GM18519 (cell line): ENCODE measurements at regions not wholly inside any gene's neighbourhood (a gene's known extent, or its start where the extent isn't known, plus 50 kb on each side); places are given as distances from the start of the nearest gene placed in this dataset.
"Not testable (repeated sequence)": the region's sequence is repeated elsewhere in the genome, so short reads cannot be mapped to it uniquely, and the experiment has no call there.

ENCODE experiments used
- ATAC-seq: cut with Tn5 transposase; IDR thresholded peaks from one replicate; pipeline ENCODE4 v1.9.1; 2021; ENCODE audit warnings: mild to moderate bottlenecking, moderate library complexity; ENCODE audit not compliant: unreplicated experiment, low FRiP score

DNA sequence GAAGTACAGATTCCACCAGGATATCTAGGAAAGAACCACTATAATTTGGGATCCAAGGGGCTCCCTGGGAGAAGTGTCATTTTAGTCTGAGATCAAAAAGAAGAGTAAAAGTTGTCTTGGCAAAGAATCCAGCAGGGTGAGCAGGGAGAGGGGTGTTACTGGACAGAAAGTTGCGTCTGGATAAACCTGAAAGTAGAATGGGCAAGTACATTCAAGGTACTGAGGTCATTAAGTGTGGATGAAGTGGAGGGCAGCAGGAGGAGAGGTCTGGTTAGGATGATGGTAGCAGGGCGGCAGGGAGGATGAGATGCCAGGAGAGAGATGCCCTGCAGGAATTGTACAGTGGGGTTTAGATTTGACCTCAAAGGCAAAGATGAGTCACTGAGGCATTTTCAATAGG, 253.3 kb downstream of the KLF13 start:
- ATAC-seq, result no peak

- no peak for ATAC-seq
These were observed 257.6 kb downstream of the KLF13 start for GRCh38 chr15:31584195-31584594.

DNA sequence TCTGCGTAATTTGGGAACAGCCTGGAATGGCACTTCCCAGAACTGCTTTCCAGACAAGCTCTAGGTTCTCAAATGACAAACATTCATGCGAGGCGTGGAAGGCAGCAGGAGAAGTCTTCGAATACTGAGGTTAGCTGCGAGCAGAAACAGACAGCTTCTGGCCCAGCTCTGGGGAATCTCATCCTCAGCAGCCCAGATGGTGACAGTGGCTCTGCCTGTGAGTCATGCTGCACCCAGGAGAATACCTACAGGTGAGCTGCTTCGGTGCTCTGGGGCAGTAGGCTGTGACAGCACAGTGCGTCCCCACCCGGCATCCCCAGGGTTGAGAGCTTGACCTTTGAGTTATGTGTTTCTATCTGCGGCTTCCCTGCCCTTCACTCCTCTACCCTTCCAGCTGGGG, 258.6 kb downstream of the KLF13 start:
- ATAC-seq, result no peak

GRCh38 chr15:31586841-31587240, 260.2 kb downstream of the KLF13 start:
- no peak for ATAC-seq

DNA sequence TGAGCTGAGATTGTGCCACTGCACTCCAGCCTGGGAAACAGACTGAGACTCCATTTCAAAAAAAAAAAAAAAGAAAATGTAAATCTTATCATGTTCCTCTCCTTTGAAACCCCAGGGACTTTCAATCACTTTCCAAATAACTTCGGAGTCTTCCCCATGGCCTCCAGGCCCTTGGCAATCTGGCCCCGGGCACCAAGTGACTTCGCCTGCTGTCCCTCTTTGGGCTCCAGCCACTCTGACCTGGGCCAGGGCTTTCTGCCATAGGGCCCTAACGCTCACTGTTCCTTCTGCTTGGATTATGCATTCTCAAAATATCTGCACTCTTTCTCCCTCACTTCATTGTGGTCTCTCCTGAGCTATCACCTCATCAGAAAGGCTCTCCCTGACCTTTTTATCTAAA, 260.9 kb downstream of the KLF13 start:
- no peak for ATAC-seq

DNA sequence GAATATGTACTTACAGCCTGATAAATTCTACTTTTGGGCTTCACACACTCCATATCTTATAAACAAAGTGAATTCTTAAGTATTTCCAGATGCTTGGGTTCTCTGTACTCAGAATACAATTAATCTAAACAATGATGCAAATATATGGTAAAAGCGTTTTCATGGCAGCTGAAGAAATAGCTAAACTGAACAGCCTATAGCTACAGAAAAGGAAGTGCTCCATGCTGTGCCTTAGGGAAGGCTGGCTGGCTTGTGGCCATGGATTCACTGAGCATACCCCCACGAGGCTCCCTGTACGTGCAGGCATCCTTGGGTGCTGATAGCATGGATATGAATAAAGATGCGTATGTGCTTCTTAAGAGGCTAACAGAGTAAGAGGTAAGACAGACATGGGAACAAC, 264.0 kb downstream of the KLF13 start:
- no peak for ATAC-seq

GRCh38 chr15:31591908-31592307, 265.3 kb downstream of the KLF13 start:
- no peak for ATAC-seq

DNA sequence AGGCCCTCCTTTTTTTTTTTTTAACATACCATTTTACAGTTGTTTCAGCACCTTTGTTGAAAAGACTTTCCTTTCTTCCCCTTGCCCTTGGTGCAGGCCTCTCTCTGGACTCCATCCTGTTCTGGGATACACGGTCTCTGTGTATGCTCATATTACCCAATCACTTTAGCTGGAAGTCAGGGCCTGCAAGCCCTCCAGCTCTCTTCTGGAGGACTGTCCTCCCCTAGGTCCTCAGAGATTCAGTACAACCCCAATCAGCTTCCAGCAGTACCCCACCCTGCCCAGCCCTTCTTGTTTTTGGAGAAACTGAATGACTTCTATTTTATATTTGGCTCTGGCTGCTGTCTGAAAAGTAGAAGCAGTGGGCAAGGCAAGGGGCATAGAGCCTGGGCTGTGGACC, 270.8 kb downstream of the KLF13 start:
- ATAC-seq, result no peak

- no peak for ATAC-seq
These were observed 272.0 kb downstream of the KLF13 start for GRCh38 chr15:31598620-31599019.

- ATAC-seq, result no peak
These were observed 278.9 kb downstream of the KLF13 start for GRCh38 chr15:31605467-31605931.

DNA sequence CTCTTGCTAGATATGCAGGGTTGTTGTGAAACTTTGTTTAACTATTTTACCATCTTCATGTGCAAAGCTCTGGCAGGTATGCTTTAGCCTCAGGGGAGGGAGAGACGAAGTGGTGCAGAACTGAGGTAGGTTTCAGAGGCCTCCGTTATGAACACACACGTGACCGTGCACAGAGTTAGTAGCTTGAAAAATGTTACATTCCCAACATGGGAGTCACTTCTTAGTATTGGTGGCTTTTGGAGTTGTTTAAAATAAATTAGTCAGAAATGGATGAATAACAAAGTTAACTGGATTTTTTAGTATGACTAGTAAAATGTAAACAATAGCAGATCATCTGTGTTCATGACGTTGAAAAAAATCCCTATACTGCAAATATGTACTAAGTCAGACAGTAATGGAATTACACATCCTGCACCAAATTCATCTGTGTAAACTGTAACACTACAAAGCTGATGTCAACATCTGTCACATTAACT, 279.6 kb downstream of the KLF13 start:
- ATAC-seq, result no peak

DNA sequence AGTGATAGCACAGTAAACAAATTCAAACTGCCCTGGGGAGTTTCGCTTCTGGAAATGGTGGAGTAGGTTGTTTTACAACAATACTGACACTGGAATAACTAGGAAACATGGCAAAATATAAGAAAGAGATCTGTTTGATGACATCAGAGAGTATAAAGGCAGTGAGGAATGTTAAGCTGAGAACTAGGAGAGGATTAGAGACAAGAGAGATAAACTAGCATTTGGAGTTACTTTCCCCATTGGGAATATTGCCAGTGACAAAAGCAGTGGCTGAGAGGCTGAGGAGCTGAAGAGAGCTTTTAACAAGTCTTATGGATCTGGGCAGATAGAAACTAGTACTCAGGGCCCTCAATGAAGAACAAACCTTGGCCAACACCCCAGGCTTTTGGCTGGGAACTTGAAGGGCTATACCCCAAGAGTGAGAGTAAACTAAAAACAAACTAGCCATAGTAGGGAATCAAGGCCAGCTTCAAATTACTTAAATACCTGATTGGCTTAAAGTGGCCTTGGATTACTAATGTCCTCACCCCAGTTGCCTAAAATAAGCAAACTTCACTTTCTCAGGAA, 280.4 kb downstream of the KLF13 start:
- no peak for ATAC-seq

DNA sequence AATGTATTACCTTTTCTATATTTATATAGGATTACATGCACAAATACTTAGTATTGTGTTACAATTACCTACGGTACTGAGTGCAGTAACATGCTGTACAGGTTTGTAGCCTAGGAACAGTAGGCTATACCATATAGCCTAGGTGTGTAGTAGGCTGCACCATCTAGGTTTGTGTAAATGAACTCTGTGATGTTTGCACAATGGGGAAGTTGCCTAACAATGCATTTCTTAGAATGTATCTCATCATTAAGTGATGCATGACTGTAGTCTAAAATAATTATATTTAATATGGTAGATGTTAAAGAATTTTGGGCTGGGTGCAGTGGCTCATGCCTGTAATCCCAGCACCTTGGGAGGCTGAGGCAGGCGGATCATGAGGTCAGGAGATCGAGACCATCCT, 281.0 kb downstream of the KLF13 start:
- no peak for ATAC-seq

DNA sequence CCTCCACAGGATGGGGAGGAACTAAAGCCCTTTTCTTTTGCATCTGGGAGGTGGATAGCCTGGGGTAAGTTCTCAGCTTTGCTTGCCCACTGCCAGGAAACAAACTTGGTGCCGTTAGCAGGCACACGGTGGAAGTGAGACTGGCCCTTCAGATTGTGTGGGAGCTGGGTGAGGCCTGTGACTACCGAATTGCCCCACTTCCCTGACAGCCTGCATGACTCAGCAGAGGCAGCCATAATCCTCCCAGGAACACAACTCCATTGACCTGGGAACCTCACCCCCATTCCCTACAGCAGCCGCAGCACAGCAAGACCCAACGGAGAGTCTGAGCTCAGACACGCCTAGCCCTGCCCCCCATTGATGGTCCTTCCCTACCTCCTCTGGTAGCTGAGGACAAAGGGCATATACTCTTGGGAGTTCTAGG, 282.6 kb downstream of the KLF13 start:
- no peak for ATAC-seq

DNA sequence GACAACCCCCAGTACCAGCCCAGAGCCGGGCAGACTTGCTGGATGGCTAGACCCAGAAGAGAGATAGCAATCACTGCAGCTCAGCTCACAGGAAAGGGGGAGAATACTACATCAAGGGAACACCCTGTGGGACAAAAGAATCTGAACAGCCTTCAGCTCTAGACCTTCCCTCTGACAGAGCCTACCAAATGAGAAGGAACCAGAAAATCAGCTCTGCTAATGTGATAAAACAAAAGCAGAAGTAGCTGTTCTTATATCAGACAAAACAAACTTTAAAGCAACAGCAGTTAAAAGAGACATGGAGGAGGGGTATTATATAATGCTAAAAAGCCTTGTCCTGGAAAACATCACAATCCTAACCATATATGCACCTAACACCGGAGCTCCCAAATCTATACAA, 283.3 kb downstream of the KLF13 start:
- ATAC-seq, result no peak

DNA sequence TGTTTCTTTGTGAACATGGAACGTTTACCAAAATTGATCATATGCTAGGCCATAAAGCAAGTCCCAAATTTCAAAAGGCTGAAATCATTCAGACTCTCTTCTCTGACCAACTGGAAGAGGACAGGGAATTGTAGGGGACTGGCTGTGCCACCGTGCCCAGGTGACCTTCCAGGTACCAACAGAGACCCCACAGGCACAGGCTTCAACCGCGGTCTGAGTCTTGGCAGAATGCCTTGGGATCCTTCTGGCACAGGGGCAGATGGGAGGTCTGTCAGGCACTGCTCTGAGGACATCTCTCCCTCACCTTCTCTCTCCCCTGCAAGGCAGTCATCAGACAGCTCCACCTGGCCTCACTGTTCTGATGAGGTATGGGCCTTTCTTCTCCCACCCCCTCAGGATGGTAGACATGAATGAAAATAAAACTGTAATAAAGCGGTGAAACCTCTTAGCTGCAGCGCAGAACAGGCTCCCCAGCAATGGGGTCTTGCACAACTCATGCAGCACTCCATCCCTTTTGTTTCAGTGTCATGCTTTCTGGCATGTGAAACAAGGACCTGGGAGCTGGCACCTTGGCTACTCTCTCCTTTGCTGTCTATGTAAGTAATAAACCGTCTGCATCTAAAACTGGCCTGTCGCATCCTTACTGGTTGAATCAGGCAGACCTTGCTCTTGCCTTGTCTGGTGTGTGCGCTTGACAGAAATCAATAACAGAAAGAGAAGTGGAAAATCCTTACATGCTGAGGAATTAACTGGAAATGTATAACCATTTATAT, 289.2 kb downstream of the KLF13 start:
- ATAC-seq, result no peak

DNA sequence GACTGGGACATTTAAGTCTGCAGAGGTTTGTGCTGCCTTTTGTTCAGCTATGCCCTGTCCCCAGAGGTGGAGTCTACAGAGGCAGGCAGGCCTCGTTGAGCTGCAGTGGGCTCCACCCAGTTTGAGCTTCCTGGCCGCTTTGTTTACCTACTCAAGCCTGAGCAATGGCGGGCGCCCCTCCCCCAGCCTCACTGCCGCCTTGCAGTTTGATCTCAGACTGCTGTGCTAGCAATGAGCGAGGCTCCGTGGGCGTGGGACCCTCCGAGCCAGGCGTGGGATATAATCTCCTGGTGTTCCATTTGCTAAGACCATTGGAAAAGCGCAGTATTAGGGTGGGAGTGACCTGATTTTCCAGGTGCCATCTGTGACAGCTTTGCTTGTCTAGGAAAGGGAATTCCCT, 296.7 kb downstream of the KLF13 start:
- ATAC-seq, result not testable (repeated sequence)

- ATAC-seq, result not testable (repeated sequence)
These were observed 297.5 kb downstream of the KLF13 start for GRCh38 chr15:31624115-31624514.

GRCh38 chr15:31635715-31636114, 309.1 kb downstream of the KLF13 start:
- not testable (repeated sequence) for ATAC-seq

DNA sequence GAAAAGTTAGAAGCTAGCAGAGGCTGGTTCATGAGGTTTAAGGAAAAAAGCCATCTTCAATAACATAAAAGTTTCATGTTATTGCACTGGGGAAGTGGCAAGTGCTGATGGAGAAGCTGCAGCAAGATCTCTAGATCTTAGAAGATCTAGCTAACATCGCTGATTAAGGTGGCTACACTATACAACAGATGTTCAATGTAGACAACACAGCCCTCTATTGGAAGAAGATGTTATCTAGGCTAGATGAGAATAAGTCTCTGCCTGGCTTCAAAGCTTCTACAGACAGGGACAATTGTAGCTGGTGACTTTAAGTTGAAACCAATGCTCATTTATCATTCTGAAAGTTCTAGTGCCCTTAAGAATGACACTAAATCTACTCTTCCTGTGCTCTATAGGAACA, 310.3 kb downstream of the KLF13 start:
- ATAC-seq, result not testable (repeated sequence)

DNA sequence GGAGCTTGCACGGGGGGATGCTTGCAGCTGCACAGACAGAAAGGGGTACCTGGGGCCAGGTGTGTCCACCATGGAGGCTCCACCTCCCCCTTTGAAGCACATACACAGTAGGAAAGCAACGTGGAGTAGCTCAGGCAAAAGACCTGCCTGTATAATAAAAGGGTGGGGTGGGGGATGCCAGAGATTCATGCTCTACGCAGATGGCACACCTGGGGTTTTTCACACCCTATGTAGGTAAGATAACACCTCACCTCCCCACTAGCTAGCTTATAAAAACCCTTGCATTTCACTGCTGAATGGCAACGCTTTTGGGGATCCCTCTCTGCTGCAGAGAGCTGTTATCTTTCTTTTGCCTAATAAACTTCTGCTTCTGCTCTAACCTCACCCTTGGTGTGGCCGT, 317.3 kb downstream of the KLF13 start:
- ATAC-seq, result not testable (repeated sequence)

- not testable (repeated sequence) for ATAC-seq
These were observed 318.1 kb downstream of the KLF13 start for GRCh38 chr15:31644761-31645160.
